Large intestine (tissue), 3 donors: ENCODE measurements at regions not wholly inside any gene's neighbourhood (a gene's known extent, or its start where the extent isn't known, plus 50 kb on each side); places are given as distances from the start of the nearest gene placed in this dataset.

Experiments
- DNase-seq, 2 donors: peaks; one replicate each; pipeline versions ENCODE4 v3.0.0 to v3.0.0-alpha.2; 2013
- H3K27ac ChIP-seq: one replicate; pipeline ENCODE4 v1.5.1; 2013; ENCODE audit warnings: low read length
- H3K27me3 ChIP-seq: 2 replicates; pipeline ENCODE4 v1.6.1; 2013; ENCODE audit warnings: low read length; ENCODE audit not compliant: control insufficient read depth, insufficient read depth
- H3K36me3 ChIP-seq: 2 replicates; pipeline ENCODE4 v1.6.1; 2013; ENCODE audit warnings: low read length; ENCODE audit not compliant: control insufficient read depth, insufficient read depth
- H3K4me1 ChIP-seq: one replicate; pipeline ENCODE4 v1.6.1; 2013; ENCODE audit warnings: low read length; ENCODE audit not compliant: control insufficient read depth, insufficient read depth
- H3K4me3 ChIP-seq: one replicate; pipeline ENCODE4 v1.5.1; 2013; ENCODE audit warnings: low read length
- H3K9me3 ChIP-seq: one replicate; pipeline ENCODE4 v1.6.1; 2013; ENCODE audit warnings: mild to moderate bottlenecking, low read depth, low read length, moderate library complexity; ENCODE audit not compliant: control insufficient read depth
- WGBS: methylation state at CpG from one replicate; pipeline ENCODE4 v1.1.5; 2013; ENCODE audit warnings: low lambda C conversion rate; ENCODE audit not compliant: insufficient coverage; 5-methylcytosine and 5-hydroxymethylcytosine counted together

- WGBS = no CpG with 5 or more reads among the region's 4 CpGs
- H3K27ac ChIP-seq = no peak overlapping the region
- no peaks in the 10 kb centered on the region for H3K4me1 ChIP-seq
- H3K9me3 ChIP-seq = no peaks in the 10 kb centered on the region
- no peaks in the 10 kb centered on the region for H3K36me3 ChIP-seq
- no peaks in the 10 kb centered on the region for H3K27me3 ChIP-seq
- no peak for DNase-seq
- H3K4me3 ChIP-seq = no peak overlapping the region
These were observed 132.2 kb downstream of the OR13A1 start for GRCh38 chr10:45183174-45183573.

DNA sequence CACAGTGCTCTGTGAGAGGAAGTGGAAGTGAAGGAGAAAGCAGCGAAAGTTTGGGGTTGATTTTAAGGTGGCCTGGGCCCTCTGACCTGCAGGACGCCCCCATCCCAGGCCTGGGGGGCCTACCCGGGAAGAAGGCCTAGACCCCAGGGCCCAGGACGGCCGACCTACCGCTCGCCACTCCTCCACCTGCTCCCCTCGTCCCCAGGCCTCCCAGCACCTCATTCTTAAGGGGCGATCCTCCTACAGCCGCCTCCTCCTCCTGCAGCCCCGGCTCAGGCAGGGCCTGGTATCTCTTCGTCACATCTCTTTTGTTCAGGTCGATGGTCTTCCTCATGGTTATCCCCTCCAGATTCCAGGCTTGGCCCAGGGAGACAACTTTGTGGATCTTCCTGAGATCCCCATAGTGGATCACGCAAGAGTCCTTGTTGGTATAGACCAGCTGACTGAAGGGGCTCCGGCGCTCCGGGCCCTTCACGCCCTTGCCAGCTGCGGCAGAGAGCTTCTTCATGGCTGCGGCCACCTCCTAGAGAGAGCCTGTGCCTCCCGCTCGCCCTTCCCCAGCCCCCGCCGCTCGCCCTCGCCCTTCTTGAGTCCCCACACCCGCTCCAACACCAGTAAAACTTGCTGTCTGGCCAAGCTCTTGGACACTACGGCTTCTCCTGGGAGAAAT is 117.5 kb downstream of the OR13A1 start:
- no CpG with 5 or more reads among the region's 28 CpGs for WGBS
- no peaks in the 10 kb centered on the region for H3K4me1 ChIP-seq
- H3K27ac ChIP-seq = no peak overlapping the region
- no peak for DNase-seq
- peaks cover 21% of the 10 kb centered on the region for H3K27me3 ChIP-seq
- H3K4me3 ChIP-seq = no peak overlapping the region
- H3K9me3 ChIP-seq = peaks cover 10% of the 10 kb centered on the region
- no peaks in the 10 kb centered on the region for H3K36me3 ChIP-seq

DNA sequence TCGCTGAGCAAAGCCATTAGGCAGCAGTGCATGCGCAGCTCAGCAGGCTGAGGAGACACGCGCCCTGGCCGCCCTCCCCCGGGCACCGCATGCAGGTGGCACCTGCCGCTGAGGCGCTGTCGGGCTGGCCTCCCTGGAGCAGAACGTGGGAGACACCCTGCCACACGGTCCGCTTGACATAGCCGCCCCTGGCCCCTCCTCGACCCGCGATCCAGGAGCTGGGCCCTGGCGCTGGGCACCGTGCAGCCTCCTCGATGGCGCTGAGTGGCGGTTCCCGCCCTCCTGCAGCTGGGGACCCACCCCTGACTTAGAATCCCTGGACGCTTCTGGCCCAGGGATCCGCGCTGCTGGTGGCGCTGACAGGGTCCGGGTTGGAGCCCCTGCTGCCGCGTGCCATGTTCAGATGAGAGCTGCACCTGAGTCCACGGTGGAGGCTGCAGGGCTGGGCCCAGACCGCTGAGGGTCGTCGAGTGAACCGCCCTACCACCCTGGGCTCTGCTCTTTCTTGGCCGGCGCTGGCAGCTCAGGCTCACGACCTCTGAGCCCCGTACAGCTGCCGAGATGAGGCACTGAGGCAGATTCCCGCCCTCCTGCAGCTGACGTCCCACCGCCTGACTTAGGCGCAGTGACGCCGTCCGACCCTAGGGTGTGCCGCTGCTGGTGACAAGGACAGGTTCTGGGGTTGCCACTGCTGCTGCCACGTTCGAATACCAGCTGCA is 116.8 kb downstream of the OR13A1 start:
- Histone ChIP-seq H3K27me3 (peaks cover 21% of the 10 kb centered on the region), H3K9me3 (peaks cover 10% of the 10 kb centered on the region), H3K27ac (no peak overlapping the region), H3K4me3 (no peak overlapping the region), H3K4me1 (no peaks in the 10 kb centered on the region), H3K36me3 (no peaks in the 10 kb centered on the region)
- DNase-seq = peak in 1 of 2 donors; percentile 14
- no CpG with 5 or more reads among the region's 50 CpGs for WGBS

DNA sequence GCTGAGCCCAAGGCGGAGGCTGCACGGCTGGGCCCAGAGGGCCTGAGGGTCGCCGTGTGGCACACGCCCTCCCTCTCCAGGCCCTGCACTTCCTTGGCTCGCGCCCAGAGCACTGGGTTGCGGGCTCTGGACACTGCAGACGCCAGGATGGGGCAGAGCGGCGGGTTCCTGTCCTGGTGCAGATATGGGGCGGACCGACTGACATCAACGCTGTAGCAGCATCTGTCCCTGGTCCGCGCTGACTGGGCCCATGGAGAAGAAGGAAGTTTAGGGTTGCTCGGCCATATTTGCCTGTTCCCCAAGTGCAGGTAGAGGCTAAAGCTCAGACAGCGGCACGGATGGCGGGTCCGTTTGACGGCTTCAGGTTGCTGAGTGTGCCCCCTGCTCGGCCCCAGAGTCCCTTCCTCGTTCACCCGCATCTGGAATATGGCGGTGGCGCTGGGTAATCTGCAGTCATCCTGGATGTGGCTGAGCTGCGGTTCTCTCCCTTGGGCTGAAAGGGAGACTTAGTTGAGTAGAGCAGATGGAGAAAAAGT is 116.1 kb downstream of the OR13A1 start:
- Histone ChIP-seq H3K4me3 (no peak overlapping the region), H3K27ac (no peak overlapping the region), H3K9me3 (peaks cover 10% of the 10 kb centered on the region), H3K4me1 (no peaks in the 10 kb centered on the region), H3K36me3 (no peaks in the 10 kb centered on the region), H3K27me3 (peaks cover 21% of the 10 kb centered on the region)
- no CpG with 5 or more reads among the region's 28 CpGs for WGBS
- no peak for DNase-seq

- Histone ChIP-seq H3K27ac (no peak overlapping the region), H3K9me3 (peaks cover 10% of the 10 kb centered on the region), H3K4me1 (no peaks in the 10 kb centered on the region), H3K27me3 (peaks cover 21% of the 10 kb centered on the region), H3K36me3 (no peaks in the 10 kb centered on the region), H3K4me3 (no peak overlapping the region)
- no peak for DNase-seq
- 100% methylated on average over 1 of the region's 6 CpGs for WGBS
These were observed 114.1 kb downstream of the OR13A1 start for GRCh38 chr10:45201271-45201670.

DNA sequence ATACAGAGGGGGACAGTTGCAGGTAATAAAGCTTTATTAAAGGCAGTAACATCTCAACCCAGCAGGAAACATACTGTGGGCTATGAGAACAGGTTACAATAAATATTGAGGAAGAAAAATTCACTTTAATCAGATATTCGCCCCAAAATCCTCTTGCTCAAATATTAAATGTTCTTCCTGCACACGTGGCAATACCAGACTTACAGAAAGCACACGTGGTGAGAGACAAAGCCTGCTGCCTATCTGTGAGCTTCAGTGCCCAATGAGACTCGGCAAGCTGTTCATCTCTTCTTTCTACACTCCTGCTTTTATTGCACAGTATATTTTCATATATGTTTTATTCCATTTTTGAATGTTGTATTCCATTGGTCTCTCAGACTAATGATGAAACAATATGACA is 113.2 kb downstream of the OR13A1 start:
- WGBS = 83% methylated on average over 1 of the region's 4 CpGs
- no peaks in the 10 kb centered on the region for H3K4me1 ChIP-seq

GRCh38 chr10:45204954-45205775 is 110.2 kb downstream of the OR13A1 start:
- H3K4me3 ChIP-seq = no peak overlapping the region
- WGBS = no CpG with 5 or more reads among the region's 30 CpGs
- DNase-seq = no peak
- H3K36me3 ChIP-seq = no peaks in the 10 kb centered on the region
- no peaks in the 10 kb centered on the region for H3K4me1 ChIP-seq
- H3K9me3 ChIP-seq = no peaks in the 10 kb centered on the region
- peaks cover 7% of the 10 kb centered on the region for H3K27me3 ChIP-seq
- no peak overlapping the region for H3K27ac ChIP-seq

More for the DNA sequence above, 113.2 kb downstream of the OR13A1 start:
- peaks cover 21% of the 10 kb centered on the region for H3K27me3 ChIP-seq
- no peak overlapping the region for H3K4me3 ChIP-seq
- H3K9me3 ChIP-seq = peaks cover 10% of the 10 kb centered on the region
- DNase-seq = no peak
- H3K27ac ChIP-seq = no peak overlapping the region
- H3K36me3 ChIP-seq = no peaks in the 10 kb centered on the region

GRCh38 chr10:45209888-45210287 is 105.5 kb downstream of the OR13A1 start:
- peaks cover 4% of the 10 kb centered on the region for H3K27me3 ChIP-seq
- no peak overlapping the region for H3K4me3 ChIP-seq
- no peak overlapping the region for H3K27ac ChIP-seq
- no peaks in the 10 kb centered on the region for H3K36me3 ChIP-seq
- H3K9me3 ChIP-seq = no peaks in the 10 kb centered on the region
- 100% methylated on average over 2 of the region's 2 CpGs for WGBS
- no peaks in the 10 kb centered on the region for H3K4me1 ChIP-seq
- DNase-seq = no peak

- peaks cover 4% of the 10 kb centered on the region for H3K27me3 ChIP-seq
- DNase-seq = no peak
- H3K27ac ChIP-seq = no peak overlapping the region
- H3K36me3 ChIP-seq = no peaks in the 10 kb centered on the region
- H3K4me3 ChIP-seq = no peak overlapping the region
- H3K4me1 ChIP-seq = no peaks in the 10 kb centered on the region
- H3K9me3 ChIP-seq = no peaks in the 10 kb centered on the region
These were observed 103.8 kb downstream of the OR13A1 start for GRCh38 chr10:45211576-45211975.

- DNase-seq = no peak
- 82% methylated on average over 2 of the region's 4 CpGs for WGBS
- H3K4me1 ChIP-seq = no peaks in the 10 kb centered on the region
- H3K27ac ChIP-seq = no peak overlapping the region
- H3K4me3 ChIP-seq = no peak overlapping the region
- peaks cover 4% of the 10 kb centered on the region for H3K9me3 ChIP-seq
- no peaks in the 10 kb centered on the region for H3K36me3 ChIP-seq
- H3K27me3 ChIP-seq = peaks cover 7% of the 10 kb centered on the region
These were observed 96.0 kb downstream of the OR13A1 start for GRCh38 chr10:45219416-45219815.
